Activated naive CD4-positive, alpha-beta T cell treated with anti-CD3 and anti-CD28 coated beads, Interleukin-2, amount 50 U/mL, for 16 hours (primary cell): ENCODE measurements at regions not wholly inside any gene's neighbourhood (a gene's known extent, or its start where the extent isn't known, plus 50 kb on each side); places are given as distances from the start of the nearest gene placed in this dataset.

ENCODE experiments used
- DNase-seq: peaks from one replicate; pipeline ENCODE4 v3.0.0-alpha.2; 2020

DNA sequence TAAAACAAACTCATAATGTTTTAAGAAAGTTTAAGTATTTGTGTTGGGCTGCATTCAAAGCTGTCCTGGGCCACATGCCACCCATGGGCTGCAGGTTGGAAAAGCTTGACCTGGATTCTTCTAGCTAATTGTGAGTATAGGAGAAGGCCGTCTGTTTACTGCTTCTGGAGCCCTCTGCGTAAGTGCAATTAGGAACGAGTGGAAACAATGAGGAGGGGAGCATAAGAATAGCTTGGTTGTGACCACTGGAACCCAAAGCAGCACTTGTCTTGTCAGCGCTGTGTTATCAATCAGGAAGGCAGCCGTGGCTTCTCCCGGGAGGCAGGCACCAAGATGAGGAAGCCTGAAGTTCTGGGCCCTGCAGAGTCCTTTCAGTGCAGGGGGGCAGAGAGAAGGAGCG lies 110.4 kb upstream of the MBNL2 start:
- DNase-seq: no peak

DNA sequence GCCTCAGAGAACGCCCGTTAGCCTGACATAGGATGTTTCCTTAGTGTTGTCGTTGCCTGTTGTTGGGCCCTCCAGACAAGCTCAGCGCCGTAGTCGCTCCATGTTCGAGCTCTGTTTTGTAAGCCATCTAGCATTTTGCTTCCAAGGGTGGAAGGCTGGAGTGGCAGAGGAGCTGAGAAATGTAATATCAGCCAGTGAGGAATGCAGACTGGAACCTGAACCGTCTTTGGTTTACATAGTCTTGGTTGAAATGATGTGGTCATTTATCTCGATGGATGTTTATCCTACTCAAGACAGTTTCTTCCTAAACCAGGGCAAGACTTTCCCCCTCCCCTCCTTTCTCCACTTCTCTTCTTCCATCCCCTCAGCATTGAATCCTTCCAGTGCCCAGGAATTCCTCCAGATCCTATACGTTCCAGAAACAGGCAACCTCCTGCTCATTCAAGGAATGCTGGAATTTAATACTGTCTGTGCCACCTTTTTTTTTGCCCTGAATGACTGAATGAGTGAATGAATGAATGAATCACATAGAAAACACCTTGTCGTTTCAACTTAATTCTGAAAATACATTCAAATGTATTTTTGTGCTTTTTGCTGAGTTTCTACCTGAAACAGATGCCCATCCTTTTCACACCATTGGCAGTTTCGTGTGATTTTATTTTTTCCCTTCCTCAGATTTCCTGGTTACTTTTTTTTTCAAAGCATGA lies 109.5 kb upstream of the MBNL2 start:
- DNase-seq: no peak

DNA sequence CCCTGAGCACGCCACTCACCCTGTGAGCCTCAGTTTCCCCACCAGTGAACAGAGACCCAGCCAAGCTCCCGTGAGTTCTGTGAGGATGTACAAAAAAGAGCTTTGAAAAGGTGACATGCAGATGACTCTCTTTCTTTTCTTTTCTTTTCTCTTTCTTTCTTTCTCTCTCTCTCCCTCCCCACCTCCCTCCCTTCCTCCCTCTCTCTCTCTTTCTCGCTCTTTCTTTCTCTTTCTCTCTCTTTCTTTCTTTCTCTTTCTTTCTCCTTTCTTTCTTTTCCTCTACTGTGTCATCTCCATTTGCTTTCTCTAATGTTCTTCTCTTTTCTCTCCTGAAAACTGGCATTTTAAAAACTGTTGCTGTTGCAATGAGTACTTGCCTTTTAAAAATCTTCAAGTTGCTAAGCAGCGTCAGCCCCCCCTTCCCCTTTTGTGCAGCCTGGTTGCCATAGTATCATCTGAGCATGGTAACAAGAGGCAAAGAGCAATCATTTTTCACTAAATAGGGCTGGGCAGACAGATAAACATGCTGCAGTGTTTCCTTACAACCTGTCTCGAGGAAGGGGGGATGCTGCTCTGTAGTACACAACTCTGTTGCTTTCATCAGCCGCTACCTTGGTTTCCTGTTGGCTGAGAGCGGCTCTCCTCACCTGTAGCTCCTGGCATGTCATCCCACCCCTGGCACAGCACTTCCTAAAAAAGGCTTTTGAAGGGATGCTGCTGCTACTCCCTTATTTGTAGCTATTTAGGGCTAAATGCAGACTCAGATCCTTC lies 108.7 kb upstream of the MBNL2 start:
- no peak for DNase-seq

DNA sequence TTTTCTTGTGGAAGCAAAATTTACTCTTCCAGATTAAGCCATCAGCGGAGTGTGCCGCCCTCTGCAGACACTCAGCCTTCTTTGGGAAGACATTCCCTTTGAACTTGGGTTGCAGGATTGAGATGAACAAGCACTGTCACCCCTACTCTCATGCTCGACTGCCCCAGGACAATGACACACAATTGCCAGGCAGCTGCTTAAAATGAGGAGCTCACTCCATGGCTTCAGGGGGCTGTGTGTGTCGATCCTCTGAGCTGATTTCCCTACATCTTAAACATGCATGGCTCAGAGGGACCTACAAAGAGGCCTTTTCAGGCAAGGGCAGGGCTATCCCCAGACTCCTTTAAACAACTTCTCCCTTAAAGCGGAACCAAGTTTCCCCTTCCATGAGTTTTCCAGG lies 107.5 kb upstream of the MBNL2 start:
- DNase-seq: no peak

DNA sequence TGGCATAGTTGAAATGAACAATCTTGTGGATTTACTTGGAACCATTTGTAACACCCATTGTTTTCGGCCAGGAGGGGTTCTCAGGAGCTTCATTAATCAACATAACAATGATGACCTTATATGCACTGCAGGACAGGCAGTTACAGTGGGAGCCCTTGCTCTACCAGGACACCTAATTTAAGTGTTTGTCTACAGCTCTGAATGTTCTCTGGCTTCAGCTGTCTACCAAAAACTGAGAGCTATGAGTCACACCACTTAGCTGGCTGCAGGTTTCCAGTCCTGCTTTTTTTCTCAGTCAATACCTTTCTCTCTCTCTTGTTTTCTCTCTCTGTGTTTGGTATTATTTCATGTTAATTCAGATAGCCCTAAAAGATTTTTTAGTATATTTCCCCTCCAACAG lies 105.4 kb upstream of the MBNL2 start:
- DNase-seq: no peak

DNA sequence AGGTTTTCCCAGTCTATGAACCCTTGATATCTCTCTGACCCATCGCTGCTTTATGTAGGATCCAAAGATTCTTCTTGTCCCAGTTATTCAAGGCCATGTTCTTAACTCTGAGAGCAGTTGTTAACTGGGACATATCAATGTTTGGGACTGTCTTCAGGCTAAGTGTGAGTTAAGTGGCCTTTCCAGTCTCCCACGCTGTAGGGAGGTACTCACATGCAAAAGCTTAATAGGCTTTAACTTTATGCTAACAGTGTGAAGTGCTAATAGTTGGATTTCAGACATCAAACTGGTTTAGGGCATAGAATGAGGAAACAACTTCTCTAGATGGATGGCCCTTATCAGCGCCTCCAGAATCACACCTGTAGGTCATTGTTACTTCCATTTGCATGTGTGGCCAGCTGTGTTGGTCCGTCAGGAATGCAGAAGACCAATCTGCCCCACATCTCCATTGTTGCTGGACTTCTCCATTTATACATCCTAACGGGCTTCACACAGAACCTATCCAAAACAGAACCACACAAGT lies 104.7 kb upstream of the MBNL2 start:
- no peak for DNase-seq

DNA sequence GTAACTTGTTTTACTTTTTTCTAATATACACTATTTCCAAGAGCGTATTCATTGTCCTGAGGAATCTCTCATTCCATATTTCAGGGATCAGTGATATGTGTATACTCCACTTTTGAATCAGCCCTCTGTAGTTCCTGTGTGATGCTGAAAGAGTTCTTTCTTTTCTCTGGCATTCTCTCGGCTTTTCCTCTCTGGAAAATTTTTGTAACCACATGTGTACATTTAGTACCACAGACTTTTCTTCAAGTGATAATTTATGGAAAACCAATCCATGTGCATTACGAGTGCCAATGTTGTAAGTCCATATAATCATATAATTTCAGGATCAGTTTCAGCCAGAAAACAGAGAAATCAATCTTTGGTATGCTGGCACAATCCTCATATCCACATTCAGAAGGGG lies 102.2 kb upstream of the MBNL2 start:
- DNase-seq: no peak

DNA sequence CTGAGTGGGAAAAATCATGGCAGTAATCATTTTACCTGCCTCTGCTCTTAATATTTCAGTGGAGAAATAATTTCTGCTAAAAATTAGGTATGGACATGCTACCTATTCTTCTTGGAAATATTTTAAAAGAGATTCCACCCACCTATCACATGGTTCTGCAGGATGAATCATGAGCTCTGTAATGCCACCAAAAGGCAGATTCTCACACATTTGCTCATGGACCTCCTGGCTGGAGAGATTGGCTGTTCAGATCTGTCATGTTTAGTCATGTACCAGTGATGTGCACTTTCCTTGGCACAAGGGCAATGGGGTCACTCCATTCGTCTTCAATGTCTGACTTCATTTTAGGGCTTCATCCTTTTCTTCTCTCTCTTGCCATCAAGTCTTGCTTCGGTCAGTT lies 101.8 kb upstream of the MBNL2 start:
- no peak for DNase-seq

DNA sequence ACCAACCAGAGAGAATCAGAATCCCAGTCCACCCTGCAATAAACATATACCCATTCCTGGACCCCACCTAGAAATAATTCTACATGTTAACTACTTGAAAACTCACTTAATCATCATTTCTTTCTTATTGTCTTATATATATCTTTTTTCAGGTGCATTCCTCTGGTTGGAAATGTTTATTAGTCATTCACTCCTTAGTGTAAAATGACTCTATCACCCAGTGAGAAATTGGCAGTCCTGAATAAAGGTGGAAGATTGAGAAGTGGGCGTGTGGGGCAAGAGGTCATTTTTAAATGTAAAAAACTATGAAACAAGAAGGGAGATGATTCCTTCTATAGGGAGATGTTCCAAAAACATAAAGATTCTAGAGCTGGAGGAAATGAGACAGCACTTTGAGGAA lies 101.2 kb upstream of the MBNL2 start:
- no peak for DNase-seq

DNA sequence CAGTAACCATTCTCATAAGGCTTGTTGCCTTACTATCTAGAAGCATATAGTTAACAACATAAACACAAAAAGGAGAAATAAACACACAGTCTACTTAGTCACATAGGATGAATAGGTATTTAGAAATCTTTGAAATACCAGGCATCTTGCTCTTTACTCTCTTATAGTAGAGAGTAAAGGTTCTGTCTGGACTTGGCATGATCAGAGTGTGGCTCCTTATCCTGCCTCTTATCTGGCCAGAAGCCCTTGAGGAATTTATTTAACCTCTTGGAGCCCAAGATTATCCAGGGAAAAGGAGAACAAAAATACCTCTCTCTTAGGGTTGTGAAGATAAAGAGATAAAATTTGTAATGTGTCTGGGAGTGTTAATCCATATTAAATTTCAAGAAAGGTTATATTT lies 100.2 kb upstream of the MBNL2 start:
- no peak for DNase-seq

DNA sequence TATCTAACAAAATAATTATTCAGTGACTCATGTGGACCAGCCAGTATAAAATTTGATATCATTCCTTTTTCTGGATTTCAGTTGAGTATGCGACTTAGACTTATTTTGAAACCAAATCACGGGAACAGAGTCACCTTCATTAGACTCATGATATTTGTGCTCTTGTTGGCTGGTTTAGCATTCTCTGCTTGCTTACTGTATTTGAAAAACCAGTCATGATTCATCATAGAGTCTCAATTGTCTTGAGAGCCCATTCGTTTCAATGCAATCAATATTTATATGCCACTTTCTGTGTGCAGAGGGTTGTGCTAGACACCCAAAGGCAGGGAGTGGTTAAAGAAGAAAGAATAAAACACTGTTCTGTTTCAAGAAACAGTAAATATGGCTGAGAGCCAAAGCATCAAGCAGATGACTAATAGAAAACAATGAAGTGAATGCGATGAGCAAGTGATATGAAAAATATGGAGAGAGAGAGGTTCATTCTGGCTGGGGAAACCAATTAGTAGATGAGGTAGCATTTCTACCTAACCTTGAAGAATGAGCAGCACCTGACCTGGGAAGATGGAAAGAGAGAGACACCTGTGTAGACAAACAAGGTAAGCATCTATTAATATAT lies 99.6 kb upstream of the MBNL2 start:
- DNase-seq: no peak

DNA sequence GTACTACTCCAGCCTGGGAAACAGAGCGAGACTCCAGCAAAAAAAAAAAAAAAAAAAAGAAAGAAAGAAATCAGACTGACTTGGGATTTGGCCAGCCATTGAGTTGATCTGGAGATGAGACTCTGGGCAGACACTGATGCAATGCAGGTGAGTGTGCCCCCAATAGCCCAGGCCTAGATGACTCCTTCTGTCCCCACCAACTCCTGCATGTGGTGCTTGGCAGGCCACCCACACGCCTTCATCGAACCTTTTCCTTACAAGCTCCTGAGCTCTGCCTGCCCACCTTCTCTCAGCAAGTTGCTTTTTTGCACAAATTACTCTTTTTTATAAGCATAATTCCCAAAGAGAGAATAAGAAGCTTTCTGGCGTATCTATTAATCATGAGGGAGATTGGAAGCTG lies 97.9 kb upstream of the MBNL2 start:
- DNase-seq: no peak

DNA sequence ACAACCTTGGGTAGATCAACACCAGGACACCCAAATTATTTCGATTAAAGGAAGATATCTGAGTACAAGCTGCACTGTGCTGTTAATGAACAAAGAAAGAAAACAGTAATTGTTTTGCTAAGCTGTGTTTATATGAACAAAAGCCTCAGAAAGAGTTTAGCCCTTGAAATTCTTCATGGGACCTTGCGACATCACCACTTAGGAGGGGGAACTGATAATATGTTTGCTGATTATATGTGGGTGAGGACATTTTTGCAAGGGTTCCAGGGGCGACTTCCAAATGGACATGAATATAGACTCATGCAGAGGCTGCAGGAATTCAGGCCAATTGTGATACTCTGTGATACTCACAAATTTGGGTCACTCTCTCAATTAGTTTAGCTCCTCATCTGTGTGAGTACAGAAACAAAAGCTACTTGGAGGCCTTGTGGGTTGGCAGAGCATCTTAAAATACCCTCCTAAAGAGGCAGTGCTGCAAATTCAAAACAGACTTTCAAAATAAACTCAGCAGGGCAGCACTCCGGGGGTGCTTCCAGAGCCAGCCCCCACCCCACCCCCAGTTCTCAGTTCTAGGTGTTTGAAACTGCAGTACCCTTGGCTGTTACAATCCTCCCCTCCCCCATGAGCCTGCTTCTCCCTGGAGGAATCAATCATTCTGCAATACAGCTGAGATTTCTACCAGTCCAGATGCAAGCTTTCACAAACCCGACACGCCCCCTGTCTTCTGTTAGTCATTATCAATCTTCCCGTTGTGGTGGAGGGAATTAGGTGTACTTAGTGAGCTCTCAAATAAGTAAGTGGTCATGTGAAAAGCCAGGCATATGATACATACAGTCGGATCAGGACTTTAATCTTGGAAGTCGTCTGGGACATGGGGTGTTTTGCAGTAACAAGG lies 97.0 kb upstream of the MBNL2 start:
- no peak for DNase-seq

DNA sequence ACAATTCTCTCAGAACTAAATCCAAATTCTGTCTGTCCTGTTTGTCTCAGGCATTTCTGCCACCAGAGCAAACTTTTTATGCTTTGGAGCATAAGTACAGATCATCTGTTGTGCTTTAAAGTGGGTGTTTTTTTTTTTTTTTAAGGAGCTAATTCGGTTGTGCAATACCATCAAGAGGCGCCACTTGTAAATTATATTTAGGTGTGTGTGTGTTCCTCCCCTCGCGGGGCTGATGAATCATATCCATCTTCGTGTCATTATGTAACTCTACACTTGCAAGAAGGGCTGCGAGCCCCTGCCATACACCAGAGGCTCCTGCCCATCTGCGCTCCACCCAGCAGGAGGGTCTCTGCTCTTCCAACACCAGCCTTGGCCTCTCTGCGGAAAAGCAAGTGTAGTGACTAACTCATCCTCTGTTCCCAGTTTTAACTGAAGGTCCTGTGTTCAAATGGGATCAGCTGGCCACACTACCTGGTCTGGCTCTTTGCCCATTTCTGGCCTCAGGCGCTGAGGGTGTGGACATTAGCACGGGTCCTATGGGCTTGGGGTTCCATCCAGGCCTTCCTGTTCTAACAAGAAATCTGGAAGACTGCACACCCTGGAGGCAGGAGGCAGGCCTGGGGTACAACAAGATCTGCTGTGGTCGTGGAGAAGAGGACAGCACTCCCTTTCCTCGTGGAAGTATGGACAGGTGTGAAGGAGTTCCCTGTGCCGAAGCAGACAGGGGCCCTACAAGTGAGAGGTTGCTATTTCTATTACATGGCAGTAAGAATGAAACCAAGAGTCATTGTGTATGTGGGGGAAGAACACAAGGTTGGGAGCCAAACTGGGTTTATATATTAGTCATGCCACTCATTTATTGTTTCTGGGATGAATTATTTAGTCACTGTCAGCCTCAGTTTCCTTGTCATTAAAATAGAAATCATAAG lies 96.1 kb upstream of the MBNL2 start:
- no peak for DNase-seq

DNA sequence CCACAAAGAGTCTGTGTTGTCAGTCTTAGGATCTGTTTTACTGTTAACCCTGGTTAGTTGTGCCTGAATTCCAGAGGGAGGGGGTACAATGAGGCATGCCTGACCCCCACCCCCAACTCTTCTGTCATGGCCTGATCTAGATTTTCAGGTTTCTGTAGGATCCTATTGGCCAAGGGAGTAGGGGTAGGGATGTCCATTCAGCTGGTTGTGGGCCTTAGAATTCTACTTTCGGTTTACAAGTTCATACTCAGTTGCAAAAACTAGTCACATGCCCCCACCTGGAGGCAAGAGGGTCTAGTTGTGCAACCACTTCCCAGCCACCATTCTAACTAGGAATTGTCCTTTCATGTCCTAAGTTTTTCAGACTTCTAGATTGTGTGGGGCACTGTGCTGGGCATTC lies 94.3 kb upstream of the MBNL2 start:
- no peak for DNase-seq

DNA sequence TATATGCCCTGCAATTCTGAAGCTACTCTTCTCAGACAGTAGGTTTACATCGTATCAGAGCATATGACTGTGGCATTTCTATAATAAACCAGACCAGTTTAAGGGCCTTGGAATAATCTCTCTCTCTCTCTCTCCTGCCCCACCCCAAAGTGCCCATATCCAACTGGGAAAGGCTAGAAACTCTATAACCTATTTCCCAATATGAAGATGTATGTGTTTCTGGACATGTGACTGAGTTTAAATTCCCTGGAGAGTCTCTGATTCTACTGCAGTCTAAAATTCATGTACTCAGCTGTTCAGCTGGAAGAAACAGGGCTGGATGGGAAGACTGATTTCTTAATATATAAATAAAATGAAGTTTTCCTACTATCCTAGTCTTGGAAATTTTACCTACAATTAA lies 91.9 kb upstream of the MBNL2 start:
- DNase-seq: no peak

DNA sequence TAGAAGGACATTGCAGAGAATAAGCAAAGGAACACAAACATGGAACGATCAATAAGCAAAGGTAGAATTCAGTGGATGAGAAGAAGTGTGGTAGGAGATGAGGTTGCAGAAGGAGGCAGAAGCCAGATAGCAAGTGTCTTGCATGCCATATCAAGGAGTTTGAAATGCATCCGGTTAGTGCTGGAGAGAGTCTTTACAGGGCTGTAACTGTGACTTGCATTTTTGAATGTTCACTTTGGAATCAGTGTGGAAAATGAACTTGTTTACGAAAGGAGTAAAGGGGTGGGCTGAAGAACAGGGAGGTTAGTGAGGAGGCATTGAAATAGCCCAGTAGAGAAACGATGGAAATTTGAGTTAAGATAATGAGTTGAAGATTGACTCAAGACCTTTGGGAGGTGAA lies 90.7 kb upstream of the MBNL2 start:
- DNase-seq: no peak

DNA sequence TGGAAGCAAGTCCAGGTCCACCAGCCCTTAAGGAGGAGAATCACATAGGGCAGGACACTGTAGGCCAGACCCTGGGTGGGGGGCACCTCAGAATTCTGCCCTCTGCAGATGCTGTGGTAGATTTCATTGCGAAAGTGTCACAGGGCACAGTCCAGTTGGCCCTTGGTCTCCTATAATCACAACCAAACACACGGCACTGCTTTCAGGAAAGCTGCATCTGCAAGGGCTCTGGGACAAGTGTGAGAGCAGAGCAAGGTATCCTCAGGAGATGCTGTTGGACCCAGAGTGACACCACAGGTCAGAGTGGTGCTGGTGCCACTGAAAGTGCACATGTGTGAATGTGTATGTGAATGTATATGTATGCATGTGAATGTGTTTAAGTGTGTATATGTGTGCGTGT lies 88.6 kb upstream of the MBNL2 start:
- DNase-seq: no peak

DNA sequence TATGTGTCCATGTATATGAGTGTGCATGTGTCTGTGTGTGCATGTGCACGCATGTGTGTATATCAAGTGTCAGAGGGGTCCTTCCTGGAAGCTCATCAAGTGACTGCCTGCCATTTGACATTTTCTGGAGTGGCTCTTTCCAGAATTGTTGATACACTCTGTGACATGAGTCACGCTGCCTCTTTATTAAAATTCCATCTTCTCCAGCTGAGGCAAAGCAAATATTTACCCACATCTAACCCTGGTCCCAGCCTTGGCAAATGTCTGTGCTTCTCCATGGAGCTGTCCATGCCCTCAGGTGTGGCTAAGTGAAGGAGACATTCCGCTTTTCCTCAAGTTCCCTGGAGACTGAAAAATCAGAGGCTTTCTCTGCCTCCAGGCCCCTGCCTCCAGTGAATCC lies 88.2 kb upstream of the MBNL2 start:
- DNase-seq: no peak

DNA sequence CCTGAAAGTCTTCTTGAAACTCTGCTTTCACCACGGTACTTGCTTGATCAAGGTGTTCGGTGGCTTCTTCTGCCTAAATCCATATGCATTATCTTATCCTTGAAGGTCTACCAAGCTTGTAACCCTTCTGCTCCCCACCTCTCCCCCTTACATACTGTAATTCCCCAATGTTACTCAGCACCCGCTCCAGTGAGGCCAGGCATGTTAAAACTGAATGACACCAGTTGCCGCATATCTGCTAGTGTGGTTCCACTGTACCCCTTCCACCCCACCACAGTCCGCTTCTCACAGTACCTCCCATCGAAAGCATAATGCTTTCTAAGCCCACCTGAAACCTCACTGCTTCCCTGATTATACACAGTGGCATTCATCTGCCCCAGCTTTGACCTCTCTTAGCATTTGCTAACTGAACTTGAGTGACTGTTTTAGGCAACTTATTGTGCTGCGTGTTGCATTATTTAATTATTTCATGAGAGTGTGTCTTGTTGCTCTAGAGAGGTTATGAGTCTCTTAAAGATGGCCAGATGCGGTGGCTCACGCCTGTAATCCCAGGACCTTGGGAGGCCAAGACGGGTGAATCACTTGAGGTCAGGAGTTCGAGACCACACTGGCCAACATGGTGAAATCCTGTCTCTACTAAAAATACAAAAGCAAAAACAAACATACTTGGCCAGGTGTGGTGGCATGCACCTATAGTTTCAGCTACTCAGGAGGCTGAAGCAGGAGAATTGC lies 87.6 kb upstream of the MBNL2 start:
- no peak for DNase-seq

DNA sequence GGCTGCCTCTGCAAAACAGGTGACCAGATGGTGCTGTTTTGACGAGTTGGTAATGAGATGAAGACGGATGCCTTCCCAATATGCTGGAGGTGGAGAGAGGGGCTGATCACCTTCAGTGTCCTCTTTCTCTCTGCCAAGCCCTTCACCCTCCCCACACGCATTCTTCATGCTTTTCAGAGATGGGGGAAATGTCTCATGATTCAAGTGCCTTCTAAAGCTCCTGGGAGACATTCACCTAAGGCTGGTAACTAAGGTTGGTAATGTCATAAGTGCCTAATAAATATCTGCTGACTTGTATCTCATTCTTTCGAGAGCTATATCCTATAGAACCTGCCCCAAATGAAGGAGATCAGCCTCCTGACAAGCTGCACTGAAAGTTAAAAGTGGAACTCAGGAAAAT lies 86.2 kb upstream of the MBNL2 start:
- no peak for DNase-seq
